SU-DHL-6 (cell line): ENCODE measurements at regions not wholly inside any gene's neighbourhood (a gene's known extent, or its start where the extent isn't known, plus 50 kb on each side); places are given as distances from the start of the nearest gene placed in this dataset.

Experiments used
- H2AFZ ChIP-seq: fragments of 200-600 bp; sonication (generic); 2 replicates; pipeline ENCODE4 v1.6.1; 2014; ENCODE audit warnings: low read depth, mild to moderate bottlenecking, moderate library complexity, mixed read lengths, antibody characterized with exemption, low read length; ENCODE audit not compliant: severe bottlenecking
- H3F3A ChIP-seq: fragments of 200-600 bp; shearing (Covaris generic); 2 replicates; pipeline ENCODE4 v1.6.0; 2016; ENCODE audit warnings: antibody characterized with exemption, mild to moderate bottlenecking; ENCODE audit not compliant: insufficient read depth
- H3K27ac ChIP-seq: fragments of 200-600 bp; sonication (generic); 2 replicates; pipeline ENCODE4 v1.5.1; 2016; ENCODE audit warnings: low read depth, mild to moderate bottlenecking, low read length, moderate library complexity, mixed read lengths
- H3K27me3 ChIP-seq: fragments of 200-600 bp; sonication (generic), shearing (Covaris generic); 2 replicates; pipeline ENCODE4 v1.6.0; 2014; ENCODE audit warnings: mild to moderate bottlenecking, low read length
- H3K36me3 ChIP-seq: fragments of 200-600 bp; sonication (generic); 2 replicates; pipeline ENCODE4 v1.6.1; 2014; ENCODE audit warnings: mild to moderate bottlenecking, low read length, mixed read lengths
- H3K4me2 ChIP-seq: fragments of 300-600, 200-600 bp; shearing (Covaris generic), sonication (generic); 2 replicates; pipeline ENCODE4 v1.6.0; 2014; ENCODE audit warnings: low read length, low read depth, mild to moderate bottlenecking; ENCODE audit not compliant: poor library complexity, severe bottlenecking
- H3K4me3 ChIP-seq: fragments of 200-600 bp; sonication (generic); 2 replicates; pipeline ENCODE4 v1.5.1; 2014; ENCODE audit warnings: antibody characterized with exemption, low read length, mild to moderate bottlenecking, mixed read lengths; ENCODE audit not compliant: insufficient read depth, poor library complexity, severe bottlenecking
- H3K79me2 ChIP-seq: fragments of 200-600 bp; sonication (generic); 2 replicates; pipeline ENCODE4 v1.6.1; 2014; ENCODE audit warnings: mild to moderate bottlenecking, low read length, moderate library complexity; ENCODE audit not compliant: insufficient read depth
- H3K9ac ChIP-seq: fragments of 200-600 bp; sonication (generic); 2 replicates; pipeline ENCODE4 v1.7.0; 2014; ENCODE audit warnings: mild to moderate bottlenecking, low read length
- H3K9me2 ChIP-seq: fragments of 200-600 bp; sonication (generic); replicated peaks from 2 replicates; pipeline ENCODE4 v1.6.1; 2014; ENCODE audit warnings: low read length; ENCODE audit not compliant: insufficient read depth
- H3K9me3 ChIP-seq: fragments of 200-600 bp; sonication (generic); 2 replicates; pipeline ENCODE4 v1.6.1; 2014; ENCODE audit warnings: low read length, mixed read lengths; ENCODE audit not compliant: insufficient read depth
- H4K20me1 ChIP-seq: fragments of 200-600 bp; sonication (generic); 2 replicates; pipeline ENCODE4 v1.6.1; 2014; ENCODE audit warnings: low read depth, mild to moderate bottlenecking, antibody characterized with exemption, low read length, moderate library complexity, mixed read lengths
- EZH2phosphoT487 ChIP-seq: fragments of 200-600 bp; sonication (generic), shearing (Covaris generic); conservative IDR thresholded peaks from 2 replicates; pipeline ENCODE4 v1.6.1; 2018; ENCODE audit warnings: mild to moderate bottlenecking, antibody characterized with exemption, low read length, moderate library complexity, mixed read lengths
- TF ChIP-seq, protein P1 (sequence below): fragments of 200-600 bp; sonication (generic); IDR thresholded peaks from one replicate; pipeline ENCODE4 v1.5.1; 2017; ENCODE audit warnings: antibody characterized with exemption, mild to moderate bottlenecking, low read length, moderate library complexity; ENCODE audit not compliant: insufficient read depth, poor library complexity, severe bottlenecking

GRCh38 chr6:114576330-114576729 is 233.5 kb upstream of the HS3ST5 start:
- TF ChIP-seq, protein P1, sequence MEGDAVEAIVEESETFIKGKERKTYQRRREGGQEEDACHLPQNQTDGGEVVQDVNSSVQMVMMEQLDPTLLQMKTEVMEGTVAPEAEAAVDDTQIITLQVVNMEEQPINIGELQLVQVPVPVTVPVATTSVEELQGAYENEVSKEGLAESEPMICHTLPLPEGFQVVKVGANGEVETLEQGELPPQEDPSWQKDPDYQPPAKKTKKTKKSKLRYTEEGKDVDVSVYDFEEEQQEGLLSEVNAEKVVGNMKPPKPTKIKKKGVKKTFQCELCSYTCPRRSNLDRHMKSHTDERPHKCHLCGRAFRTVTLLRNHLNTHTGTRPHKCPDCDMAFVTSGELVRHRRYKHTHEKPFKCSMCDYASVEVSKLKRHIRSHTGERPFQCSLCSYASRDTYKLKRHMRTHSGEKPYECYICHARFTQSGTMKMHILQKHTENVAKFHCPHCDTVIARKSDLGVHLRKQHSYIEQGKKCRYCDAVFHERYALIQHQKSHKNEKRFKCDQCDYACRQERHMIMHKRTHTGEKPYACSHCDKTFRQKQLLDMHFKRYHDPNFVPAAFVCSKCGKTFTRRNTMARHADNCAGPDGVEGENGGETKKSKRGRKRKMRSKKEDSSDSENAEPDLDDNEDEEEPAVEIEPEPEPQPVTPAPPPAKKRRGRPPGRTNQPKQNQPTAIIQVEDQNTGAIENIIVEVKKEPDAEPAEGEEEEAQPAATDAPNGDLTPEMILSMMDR = no peak
- TF ChIP-seq EZH2phosphoT487 = no peak
- Histone ChIP-seq H3K36me3 (no peaks in the 10 kb centered on the region), H4K20me1 (no peaks in the 10 kb centered on the region), H2AFZ (no peak overlapping the region), H3K9ac (no peak overlapping the region), H3K27me3 (no peaks in the 10 kb centered on the region), H3K9me3 (no peaks in the 10 kb centered on the region), H3F3A (no peaks in the 10 kb centered on the region), H3K4me3 (no peak overlapping the region), H3K27ac (no peak overlapping the region), H3K9me2 (no peaks in the 10 kb centered on the region), H3K4me2 (no peak overlapping the region), H3K79me2 (no peaks in the 10 kb centered on the region)

DNA sequence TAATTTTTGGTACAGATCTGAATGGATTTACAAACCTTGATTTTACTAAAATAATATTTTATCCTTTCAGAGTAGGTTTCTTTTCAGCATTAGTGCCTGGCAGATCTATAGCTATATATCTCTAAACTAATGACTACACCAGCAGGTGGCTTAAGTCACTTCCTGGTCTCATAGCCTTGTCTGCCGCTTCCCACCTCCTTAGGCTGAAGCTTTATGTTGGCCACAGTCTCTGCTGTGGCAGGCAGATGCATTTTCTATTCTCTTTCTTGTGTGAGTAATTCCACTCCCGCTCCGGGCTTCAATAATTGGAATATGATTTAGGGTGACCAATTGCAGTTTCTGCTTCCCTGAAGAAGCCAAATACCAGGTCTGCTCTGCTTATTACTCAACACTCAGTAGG is 226.8 kb upstream of the HS3ST5 start:
- no peak overlapping the region for H3K4me2 ChIP-seq
- no peaks in the 10 kb centered on the region for H4K20me1 ChIP-seq
- no peaks in the 10 kb centered on the region for H3F3A ChIP-seq
- H3K9me3 ChIP-seq = no peaks in the 10 kb centered on the region
- H3K36me3 ChIP-seq = no peaks in the 10 kb centered on the region
- TF ChIP-seq, protein P1 = no peak
- TF ChIP-seq EZH2phosphoT487 = no peak
- no peaks in the 10 kb centered on the region for H3K27me3 ChIP-seq
- no peaks in the 10 kb centered on the region for H3K9me2 ChIP-seq
- H3K4me3 ChIP-seq = no peak overlapping the region
- H3K9ac ChIP-seq = no peak overlapping the region
- no peak overlapping the region for H3K27ac ChIP-seq
- H3K79me2 ChIP-seq = no peaks in the 10 kb centered on the region
- no peak overlapping the region for H2AFZ ChIP-seq

- Histone ChIP-seq H3K9me3 (no peaks in the 10 kb centered on the region), H3K27ac (no peak overlapping the region), H3K9me2 (no peaks in the 10 kb centered on the region), H3K27me3 (no peaks in the 10 kb centered on the region), H3K79me2 (no peaks in the 10 kb centered on the region), H3K9ac (no peak overlapping the region), H2AFZ (no peak overlapping the region), H3K4me2 (no peak overlapping the region), H3F3A (no peaks in the 10 kb centered on the region), H4K20me1 (no peaks in the 10 kb centered on the region), H3K4me3 (no peak overlapping the region), H3K36me3 (no peaks in the 10 kb centered on the region)
- no peak for TF ChIP-seq EZH2phosphoT487
- TF ChIP-seq, protein P1 = no peak
These were observed 221.6 kb upstream of the HS3ST5 start for GRCh38 chr6:114564302-114564933.
